DMS114 treated with DMSO at 0.1 percent for 48 hours (cell line): ENCODE measurements at regions not wholly inside any gene's neighbourhood (a gene's known extent, or its start where the extent isn't known, plus 50 kb on each side); places are given as distances from the start of the nearest gene placed in this dataset.
"Not testable (repeated sequence)": the region's sequence is repeated elsewhere in the genome, so short reads cannot be mapped to it uniquely, and the experiment has no call there.

Source experiments
- DNase-seq: peaks from one replicate; lab custom pipeline; 2025; ENCODE audit not compliant: unreplicated experiment; lab: John Stamatoyannopoulos, UW

- no peak for DNase-seq
These were observed 1140.2 kb downstream of the FAM133A start for GRCh38 chrX:94814216-94814615.

GRCh38 chrX:94830717-94831116 is 1156.7 kb downstream of the FAM133A start:
- DNase-seq, result no peak

- peak; percentile 6 for DNase-seq
These were observed 1157.4 kb downstream of the FAM133A start for GRCh38 chrX:94831364-94831763.

GRCh38 chrX:94834226-94834625 is 1160.2 kb downstream of the FAM133A start:
- DNase-seq, result no peak

GRCh38 chrX:94850811-94851210 is 1176.8 kb downstream of the FAM133A start:
- no peak for DNase-seq

GRCh38 chrX:94854251-94854650 is 1180.2 kb downstream of the FAM133A start:
- no peak for DNase-seq

GRCh38 chrX:94862470-94862869 is 1188.5 kb downstream of the FAM133A start:
- DNase-seq, result not testable (repeated sequence)

GRCh38 chrX:94871640-94872039 is 1197.6 kb downstream of the FAM133A start:
- no peak for DNase-seq

- DNase-seq, result no peak
These were observed 1227.8 kb downstream of the FAM133A start for GRCh38 chrX:94901849-94902248.

GRCh38 chrX:94908171-94908570 is 1234.2 kb downstream of the FAM133A start:
- DNase-seq, result no peak

GRCh38 chrX:94908648-94909047 is 1234.6 kb downstream of the FAM133A start:
- no peak for DNase-seq

GRCh38 chrX:94914235-94914634 is 1240.2 kb downstream of the FAM133A start:
- DNase-seq, result no peak

GRCh38 chrX:94932278-94932965 is 1258.4 kb downstream of the FAM133A start:
- no peak for DNase-seq

GRCh38 chrX:94936722-94937121 is 1262.7 kb downstream of the FAM133A start:
- DNase-seq, result no peak

GRCh38 chrX:94937491-94937890 is 1263.5 kb downstream of the FAM133A start:
- DNase-seq, result no peak

- no peak for DNase-seq
These were observed 1268.6 kb downstream of the FAM133A start for GRCh38 chrX:94942603-94943002.

- not testable (repeated sequence) for DNase-seq
These were observed 1272.1 kb downstream of the FAM133A start for GRCh38 chrX:94946137-94946536.

- DNase-seq, result no peak
These were observed 1287.7 kb downstream of the FAM133A start for GRCh38 chrX:94961730-94962129.

- DNase-seq, result no peak
These were observed 1303.6 kb downstream of the FAM133A start for GRCh38 chrX:94977562-94977961.

GRCh38 chrX:94977986-94978385 is 1304.0 kb downstream of the FAM133A start:
- no peak for DNase-seq
